Endometrial microvascular endothelial cells (primary cell): ENCODE measurements at regions not wholly inside any gene's neighbourhood (a gene's known extent, or its start where the extent isn't known, plus 50 kb on each side); places are given as distances from the start of the nearest gene placed in this dataset.

Experiments used
- in situ Hi-C: cut with HindIII; loops from 2 replicates; pipeline ENCODE4 v1.10.0; 2017; ENCODE audit warnings: low sequenced_read_pairs, low pct_unique_long_range_greater_than_20kb; ENCODE audit errors: inconsistent ontology term

GRCh38 chr9:131809941-131810344 lies 70.1 kb upstream of the RAPGEF1 start:
- in situ Hi-C loops, result loop anchor here (25.0 kb wide), 1 partner anchor 352 kb away; the partner anchor contains the start of gene NTNG2

DNA sequence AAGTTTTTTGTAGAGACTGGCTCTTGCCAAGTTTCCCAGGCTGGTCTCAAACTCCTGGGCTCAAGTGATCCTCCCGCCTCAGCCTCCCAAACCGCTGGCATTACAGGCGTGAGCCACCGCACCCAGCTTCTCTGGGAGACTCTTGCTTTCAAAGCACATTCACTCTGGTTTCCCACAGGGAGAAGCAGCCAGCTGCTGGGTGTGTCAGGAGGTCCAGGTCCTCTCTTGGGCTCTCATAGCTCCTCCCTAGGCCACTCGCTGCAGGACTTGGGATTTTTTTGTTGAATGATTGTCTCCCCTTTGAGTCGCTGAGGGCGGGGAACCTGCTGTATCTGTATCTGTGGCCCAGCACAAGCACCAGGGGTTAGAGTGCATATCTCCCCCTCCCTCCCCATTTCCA lies 68.4 kb upstream of the RAPGEF1 start:
- in situ Hi-C loops, result loop anchor here (25.0 kb wide), 1 partner anchor 354 kb away; the partner anchor contains the start of gene NTNG2

GRCh38 chr9:131807144-131807983 lies 67.5 kb upstream of the RAPGEF1 start:
- in situ Hi-C loops, result loop anchor here (25.0 kb wide), 1 partner anchor 355 kb away; the partner anchor contains the start of gene NTNG2

DNA sequence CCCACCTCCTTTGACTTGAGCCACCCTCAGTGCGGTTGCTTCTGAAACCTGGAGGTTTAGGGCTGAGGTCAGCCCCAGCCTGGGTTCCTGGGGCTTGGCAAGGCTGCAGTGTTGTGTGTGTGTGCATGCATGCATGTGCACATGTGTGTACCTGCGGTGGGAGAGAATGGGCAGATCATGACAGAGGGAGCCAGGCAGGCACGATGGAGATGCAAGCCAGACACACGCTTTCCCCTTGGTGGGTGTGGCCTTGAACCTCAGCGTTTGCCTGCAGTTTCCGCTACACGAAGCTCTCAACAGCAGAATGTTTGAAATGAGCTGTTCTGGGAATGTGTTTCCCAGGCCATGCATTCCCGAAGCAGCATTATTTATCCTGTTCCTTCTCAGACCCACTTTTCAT lies 65.9 kb upstream of the RAPGEF1 start:
- in situ Hi-C loops, result loop anchor here (25.0 kb wide), 1 partner anchor 356 kb away; the partner anchor contains the start of gene NTNG2

- in situ Hi-C loops, result loop anchor here (25.0 kb wide), 1 partner anchor 357 kb away; the partner anchor contains the start of gene NTNG2
Measured at GRCh38 chr9:131804826-131805225, 65.0 kb upstream of the RAPGEF1 start.

GRCh38 chr9:131803758-131804411 lies 64.0 kb upstream of the RAPGEF1 start:
- in situ Hi-C loops, result loop anchor here (25.0 kb wide), 1 partner anchor 358 kb away; the partner anchor contains the start of gene NTNG2

DNA sequence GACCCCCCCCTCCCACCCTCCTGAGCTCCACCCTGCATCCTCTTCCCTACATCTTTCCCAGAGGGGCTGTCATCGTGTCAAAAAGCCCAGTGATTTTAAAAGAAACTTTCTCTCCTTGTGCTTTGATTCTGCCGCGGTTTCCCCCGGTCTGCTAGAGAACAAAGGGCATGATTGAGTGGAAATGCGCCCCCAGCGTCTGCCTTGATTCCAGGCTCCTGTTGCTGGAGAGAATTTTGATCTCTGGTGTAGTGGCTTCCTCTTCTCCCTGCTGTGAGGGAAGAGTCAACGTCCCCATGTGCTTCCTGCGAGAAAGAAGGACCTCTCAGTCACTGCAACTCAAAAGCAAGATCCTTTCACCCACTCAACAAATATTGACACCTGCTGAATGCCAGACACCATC lies 61.9 kb upstream of the RAPGEF1 start:
- in situ Hi-C loops, result loop anchor here (25.0 kb wide), 1 partner anchor 360 kb away; the partner anchor contains the start of gene NTNG2

DNA sequence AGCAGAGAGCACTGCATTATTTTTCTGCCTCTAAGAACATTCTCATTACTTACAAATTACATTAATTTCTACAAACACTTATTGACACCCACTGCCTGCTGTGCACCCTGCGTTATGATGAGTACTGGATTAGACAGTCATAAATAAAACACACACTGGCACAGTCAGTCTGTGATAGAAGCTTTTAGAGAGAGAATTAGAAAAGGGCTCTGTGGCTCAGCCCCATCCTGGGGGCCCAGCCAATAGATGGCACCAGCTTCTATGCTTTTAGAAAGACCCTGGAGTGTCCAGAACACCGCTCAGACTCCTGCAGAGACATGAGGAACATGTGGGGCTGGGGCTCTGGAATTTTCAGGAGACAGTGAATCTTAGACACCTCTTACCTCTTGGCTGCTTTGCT lies 61.0 kb upstream of the RAPGEF1 start:
- in situ Hi-C loops, result loop anchor here (25.0 kb wide), 1 partner anchor 361 kb away; the partner anchor contains the start of gene NTNG2

- in situ Hi-C loops, result loop anchor here (25.0 kb wide), 1 partner anchor 362 kb away; the partner anchor contains the start of gene NTNG2
Measured at GRCh38 chr9:131800366-131800765, 60.5 kb upstream of the RAPGEF1 start.

DNA sequence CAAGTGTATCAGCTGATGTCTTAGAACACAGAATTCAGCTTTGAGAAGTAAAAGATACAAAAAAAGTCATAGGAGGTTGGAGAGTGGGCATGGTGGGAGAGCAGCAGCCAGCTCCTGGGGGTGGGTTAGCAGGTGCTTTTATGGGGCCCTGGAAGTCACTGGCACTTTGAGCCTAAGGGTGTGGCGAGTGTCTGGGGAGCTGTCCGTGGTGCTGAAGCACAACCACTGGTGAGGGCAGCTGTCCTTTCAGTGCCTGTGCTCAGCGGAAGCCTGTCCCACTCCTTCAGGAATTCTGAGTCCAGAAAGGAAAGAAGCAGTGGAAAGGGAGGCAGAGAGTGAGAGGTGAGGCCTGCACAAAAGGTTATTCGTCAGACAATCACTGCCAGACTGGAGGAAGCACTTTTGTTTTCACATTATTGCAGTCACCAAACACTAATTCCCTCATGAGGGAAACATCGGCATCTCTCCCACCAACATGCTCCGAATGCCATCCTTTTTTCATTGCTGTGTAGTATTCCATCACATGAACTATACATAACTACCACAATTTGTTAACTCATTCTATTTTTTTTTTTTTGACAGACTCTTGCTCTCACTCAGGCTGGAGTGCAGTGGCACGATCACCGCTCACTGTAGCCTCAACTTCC lies 59.4 kb upstream of the RAPGEF1 start:
- in situ Hi-C loops, result no loop called here

DNA sequence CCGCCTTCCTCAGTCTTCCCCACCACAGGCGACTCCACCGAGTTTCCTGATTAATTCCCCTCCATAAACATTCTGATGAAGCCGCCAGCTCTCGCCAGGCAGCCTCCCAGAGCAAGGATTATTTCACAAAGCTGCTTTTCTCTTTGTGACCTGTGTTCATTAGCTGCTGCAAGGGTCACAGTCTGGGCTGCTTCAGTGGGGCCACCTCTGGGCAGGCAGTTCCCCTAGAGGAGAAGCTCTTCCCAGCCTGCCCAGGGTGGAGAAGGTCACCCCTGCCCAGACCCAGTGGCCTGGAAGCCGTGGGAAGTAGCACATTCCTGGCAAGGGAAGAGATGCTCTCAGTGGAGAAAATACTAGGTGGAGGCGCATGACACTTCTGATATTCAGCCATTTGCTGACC lies 58.4 kb upstream of the RAPGEF1 start:
- in situ Hi-C loops, result no loop called here

DNA sequence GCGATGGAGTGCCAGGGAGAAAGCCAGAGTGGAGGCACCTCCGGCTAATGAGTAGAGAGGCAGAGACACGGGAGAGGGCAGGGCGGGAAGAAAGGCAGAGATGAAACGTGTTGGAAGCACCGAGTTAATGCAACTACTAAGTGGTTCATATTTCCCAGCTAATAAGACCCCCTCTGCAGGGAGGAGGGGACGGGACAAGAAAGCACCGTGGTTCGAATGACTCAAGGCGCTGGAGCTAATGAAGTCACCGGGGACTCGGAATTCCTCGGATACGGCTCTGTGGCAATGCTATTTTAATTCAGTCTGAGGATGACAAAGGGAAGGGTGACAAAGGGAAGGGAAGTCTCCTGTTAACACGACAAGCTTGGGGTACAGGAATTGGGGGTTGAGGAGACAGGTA lies 54.5 kb upstream of the RAPGEF1 start:
- in situ Hi-C loops, result no loop called here

DNA sequence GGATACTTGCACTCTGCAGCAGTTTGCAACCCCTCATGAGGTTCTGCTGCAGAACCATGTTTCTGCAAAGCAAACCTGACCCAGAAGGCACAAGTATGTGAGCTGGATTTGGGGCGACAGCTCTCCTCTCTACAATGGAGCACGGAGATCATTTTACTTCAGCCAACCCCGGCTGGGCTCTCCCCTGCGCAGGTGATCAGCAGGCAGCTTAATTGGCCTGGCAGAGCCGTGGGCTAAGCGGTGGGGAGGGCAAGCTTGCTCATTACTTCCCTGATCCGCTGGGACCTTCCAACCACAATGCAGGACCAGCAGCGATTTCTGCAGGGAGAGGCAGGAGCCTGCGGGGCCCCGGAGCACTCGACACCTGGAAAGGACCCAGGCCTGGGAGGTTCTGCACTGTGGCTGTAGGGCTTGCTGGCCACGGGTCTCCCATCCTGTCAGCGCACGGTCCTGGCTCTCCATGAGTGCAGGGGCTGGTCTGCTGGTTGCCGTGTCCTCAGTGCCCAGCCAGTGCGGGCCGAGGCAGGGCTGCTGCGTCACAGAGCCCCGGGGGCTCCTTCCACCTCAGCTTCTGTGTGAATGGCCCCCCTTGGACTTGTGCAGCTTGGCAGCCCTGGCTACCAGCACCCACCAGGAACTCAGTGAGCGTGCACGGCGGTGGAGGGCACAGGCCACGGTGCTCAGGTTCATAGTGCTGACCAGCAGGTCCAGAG lies 51.8 kb upstream of the RAPGEF1 start:
- in situ Hi-C loops, result no loop called here
